ENCODE measurements at regions not wholly inside any gene's neighbourhood (a gene's known extent, or its start where the extent isn't known, plus 50 kb on each side); places are given as distances from the start of the nearest gene placed in this dataset.

GRCh38 chr16:9203956-9204355, 112.5 kb downstream of the HAPSTR1 start:
- Mint-ChIP-seq H3K4me1 (no peaks in the 10 kb centered on the region), H3K36me3 (ENCODE audit: low read depth) (no peaks in the 10 kb centered on the region), H3K27me3 (peaks cover 20% of the 10 kb centered on the region), H3K27ac (no peak overlapping the region), H3K9me3 (no peaks in the 10 kb centered on the region), H3K4me3 (no peak overlapping the region)
- ATAC-seq (replicated peaks), result no peak

GRCh38 chr16:9205661-9206060, 114.2 kb downstream of the HAPSTR1 start:
- Mint-ChIP-seq H3K9me3 (no peaks in the 10 kb centered on the region), H3K4me3 (no peak overlapping the region), H3K36me3 (ENCODE audit: low read depth) (no peaks in the 10 kb centered on the region), H3K27ac (no peak overlapping the region), H3K4me1 (no peaks in the 10 kb centered on the region), H3K27me3 (peaks cover 14% of the 10 kb centered on the region)
- no peak for ATAC-seq (replicated peaks)

- Mint-ChIP-seq H3K4me1 (no peaks in the 10 kb centered on the region), H3K4me3 (no peak overlapping the region), H3K9me3 (no peaks in the 10 kb centered on the region), H3K27ac (no peak overlapping the region), H3K36me3 (ENCODE audit: low read depth) (no peaks in the 10 kb centered on the region), H3K27me3 (peaks cover 14% of the 10 kb centered on the region)
- no peak for ATAC-seq (replicated peaks)
Observed at GRCh38 chr16:9206156-9206555, 114.7 kb downstream of the HAPSTR1 start.

- H3K4me1 Mint-ChIP-seq, result no peaks in the 10 kb centered on the region
- H3K27ac Mint-ChIP-seq, result no peak overlapping the region
- no peak for ATAC-seq (replicated peaks)
- no peaks in the 10 kb centered on the region for H3K9me3 Mint-ChIP-seq
- H3K27me3 Mint-ChIP-seq, result no peaks in the 10 kb centered on the region
- H3K36me3 Mint-ChIP-seq (ENCODE audit: low read depth), result no peaks in the 10 kb centered on the region
- H3K4me3 Mint-ChIP-seq, result no peak overlapping the region
Observed at GRCh38 chr16:9212621-9213020, 121.2 kb downstream of the HAPSTR1 start.

GRCh38 chr16:9219813-9220212, 128.4 kb downstream of the HAPSTR1 start:
- no peaks in the 10 kb centered on the region for H3K27me3 Mint-ChIP-seq
- H3K36me3 Mint-ChIP-seq (ENCODE audit: low read depth), result no peaks in the 10 kb centered on the region
- H3K27ac Mint-ChIP-seq, result no peak overlapping the region
- no peak for ATAC-seq (replicated peaks)
- H3K4me3 Mint-ChIP-seq, result no peak overlapping the region
- no peaks in the 10 kb centered on the region for H3K9me3 Mint-ChIP-seq
- no peaks in the 10 kb centered on the region for H3K4me1 Mint-ChIP-seq

- ATAC-seq (replicated peaks), result no peak
- Mint-ChIP-seq H3K4me1 (no peaks in the 10 kb centered on the region), H3K4me3 (no peak overlapping the region), H3K9me3 (no peaks in the 10 kb centered on the region), H3K36me3 (ENCODE audit: low read depth) (no peaks in the 10 kb centered on the region), H3K27me3 (peaks cover 3% of the 10 kb centered on the region), H3K27ac (no peak overlapping the region)
Observed at GRCh38 chr16:9225527-9226316, 134.3 kb downstream of the HAPSTR1 start.

- Mint-ChIP-seq H3K4me1 (no peaks in the 10 kb centered on the region), H3K27ac (no peak overlapping the region), H3K36me3 (ENCODE audit: low read depth) (no peaks in the 10 kb centered on the region), H3K9me3 (no peaks in the 10 kb centered on the region), H3K4me3 (no peak overlapping the region), H3K27me3 (peaks cover 3% of the 10 kb centered on the region)
- ATAC-seq (replicated peaks), result no peak
Observed at GRCh38 chr16:9226924-9227323, 135.5 kb downstream of the HAPSTR1 start.

GRCh38 chr16:9231039-9231438, 139.6 kb downstream of the HAPSTR1 start:
- H3K4me1 Mint-ChIP-seq, result no peaks in the 10 kb centered on the region
- H3K27ac Mint-ChIP-seq, result no peak overlapping the region
- no peaks in the 10 kb centered on the region for H3K36me3 Mint-ChIP-seq (ENCODE audit: low read depth)
- no peak overlapping the region for H3K4me3 Mint-ChIP-seq
- ATAC-seq (replicated peaks), result no peak
- no peaks in the 10 kb centered on the region for H3K9me3 Mint-ChIP-seq
- peaks cover 14% of the 10 kb centered on the region for H3K27me3 Mint-ChIP-seq

- Mint-ChIP-seq H3K4me3 (no peak overlapping the region), H3K36me3 (ENCODE audit: low read depth) (no peaks in the 10 kb centered on the region), H3K27ac (no peak overlapping the region), H3K9me3 (no peaks in the 10 kb centered on the region), H3K27me3 (peaks cover 14% of the 10 kb centered on the region), H3K4me1 (no peaks in the 10 kb centered on the region)
- no peak for ATAC-seq (replicated peaks)
Observed at GRCh38 chr16:9232102-9232770, 140.8 kb downstream of the HAPSTR1 start.

- H3K9me3 Mint-ChIP-seq, result peaks cover 4% of the 10 kb centered on the region
- H3K4me1 Mint-ChIP-seq, result no peaks in the 10 kb centered on the region
- no peak overlapping the region for H3K4me3 Mint-ChIP-seq
- H3K36me3 Mint-ChIP-seq (ENCODE audit: low read depth), result no peaks in the 10 kb centered on the region
- no peak for ATAC-seq (replicated peaks)
- H3K27ac Mint-ChIP-seq, result no peak overlapping the region
- H3K27me3 Mint-ChIP-seq, result peaks cover 11% of the 10 kb centered on the region
Observed at GRCh38 chr16:9235867-9236266, 144.4 kb downstream of the HAPSTR1 start.

GRCh38 chr16:9236319-9236718, 144.9 kb downstream of the HAPSTR1 start:
- no peak overlapping the region for H3K27ac Mint-ChIP-seq
- H3K4me3 Mint-ChIP-seq, result no peak overlapping the region
- peaks cover 11% of the 10 kb centered on the region for H3K27me3 Mint-ChIP-seq
- no peaks in the 10 kb centered on the region for H3K36me3 Mint-ChIP-seq (ENCODE audit: low read depth)
- ATAC-seq (replicated peaks), result no peak
- peaks cover 4% of the 10 kb centered on the region for H3K9me3 Mint-ChIP-seq
- no peaks in the 10 kb centered on the region for H3K4me1 Mint-ChIP-seq

- Mint-ChIP-seq H3K27ac (no peak overlapping the region), H3K36me3 (ENCODE audit: low read depth) (no peaks in the 10 kb centered on the region), H3K4me3 (no peak overlapping the region), H3K4me1 (no peaks in the 10 kb centered on the region), H3K27me3 (peaks cover 11% of the 10 kb centered on the region), H3K9me3 (peaks cover 4% of the 10 kb centered on the region)
- no peak for ATAC-seq (replicated peaks)
Observed at GRCh38 chr16:9238346-9238745, 146.9 kb downstream of the HAPSTR1 start.

GRCh38 chr16:9241177-9241576, 149.7 kb downstream of the HAPSTR1 start:
- peaks cover 3% of the 10 kb centered on the region for H3K27me3 Mint-ChIP-seq

GRCh38 chr16:9248162-9248561, 156.7 kb downstream of the HAPSTR1 start:
- ATAC-seq (replicated peaks), result no peak
- Mint-ChIP-seq H3K4me3 (no peak overlapping the region), H3K9me3 (no peaks in the 10 kb centered on the region), H3K36me3 (ENCODE audit: low read depth) (no peaks in the 10 kb centered on the region), H3K27me3 (peaks cover 8% of the 10 kb centered on the region), H3K27ac (no peak overlapping the region), H3K4me1 (no peaks in the 10 kb centered on the region)

More at GRCh38 chr16:9241177-9241576, 149.7 kb downstream of the HAPSTR1 start:
- Mint-ChIP-seq H3K4me1 (no peaks in the 10 kb centered on the region), H3K9me3 (peaks cover 4% of the 10 kb centered on the region), H3K4me3 (no peak overlapping the region), H3K27ac (no peak overlapping the region), H3K36me3 (ENCODE audit: low read depth) (no peaks in the 10 kb centered on the region)
- no peak for ATAC-seq (replicated peaks)

- no peak overlapping the region for H3K27ac Mint-ChIP-seq
- no peak overlapping the region for H3K4me3 Mint-ChIP-seq
- ATAC-seq (replicated peaks), result no peak
- H3K9me3 Mint-ChIP-seq, result peaks cover 3% of the 10 kb centered on the region
- peaks cover 12% of the 10 kb centered on the region for H3K27me3 Mint-ChIP-seq
- no peaks in the 10 kb centered on the region for H3K36me3 Mint-ChIP-seq (ENCODE audit: low read depth)
- no peaks in the 10 kb centered on the region for H3K4me1 Mint-ChIP-seq
Observed at GRCh38 chr16:9249534-9249933, 158.1 kb downstream of the HAPSTR1 start.
